Activated CD4-positive, alpha-beta T cell treated with anti-CD3 and anti-CD28 coated beads, Interleukin-2, Interleukin-6, amounts not matched to agents 100 ng/mL and 50 ng/mL, durations not matched to agents 16 hours and 8 hours (primary cell): ENCODE measurements at regions not wholly inside any gene's neighbourhood (a gene's known extent, or its start where the extent isn't known, plus 50 kb on each side); places are given as distances from the start of the nearest gene placed in this dataset.
"Not testable (repeated sequence)": the region's sequence is repeated elsewhere in the genome, so short reads cannot be mapped to it uniquely, and the experiment has no call there.

Experiments
- DNase-seq: peaks from one replicate; pipeline ENCODE4 v3.0.0-alpha.2; 2020

DNA sequence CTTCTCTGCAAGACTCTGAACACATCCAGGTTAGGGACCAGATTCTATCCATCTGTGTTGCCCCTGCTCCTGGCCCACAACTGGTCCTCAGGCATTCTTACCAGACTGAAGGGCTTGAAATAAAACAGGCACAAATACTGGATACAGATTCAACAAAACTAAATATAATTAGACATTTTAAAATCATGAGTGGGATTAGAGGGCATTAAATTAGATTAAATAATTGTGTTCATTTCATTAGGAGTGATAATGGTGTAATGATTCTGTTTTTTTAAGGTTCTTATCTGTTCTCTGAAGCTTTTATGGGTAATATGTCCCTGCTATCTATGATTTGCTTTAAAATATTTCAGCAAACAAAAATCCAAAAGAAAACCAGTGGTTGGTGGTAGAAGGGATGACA, 226.5 kb downstream of the IRS1 start:
- DNase-seq = no peak

DNA sequence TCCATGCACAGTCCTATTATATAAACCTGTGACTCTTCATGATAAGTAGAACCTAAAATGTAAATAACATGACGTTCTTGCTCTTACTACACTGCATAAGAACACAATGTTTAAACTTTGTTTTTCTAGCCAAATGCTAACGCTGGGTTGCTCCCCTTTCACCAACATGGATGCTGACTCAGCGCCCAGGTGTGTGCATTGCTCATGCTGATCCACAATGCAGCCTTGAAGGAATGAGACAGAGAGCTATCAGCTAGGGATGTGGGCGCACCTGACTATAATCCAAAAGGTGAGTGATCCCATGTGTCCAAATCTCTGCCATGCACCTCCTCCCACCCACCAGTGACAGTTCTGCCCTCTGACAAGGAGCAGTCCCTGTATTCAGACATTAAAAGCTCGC, 235.0 kb downstream of the IRS1 start:
- no peak for DNase-seq

DNA sequence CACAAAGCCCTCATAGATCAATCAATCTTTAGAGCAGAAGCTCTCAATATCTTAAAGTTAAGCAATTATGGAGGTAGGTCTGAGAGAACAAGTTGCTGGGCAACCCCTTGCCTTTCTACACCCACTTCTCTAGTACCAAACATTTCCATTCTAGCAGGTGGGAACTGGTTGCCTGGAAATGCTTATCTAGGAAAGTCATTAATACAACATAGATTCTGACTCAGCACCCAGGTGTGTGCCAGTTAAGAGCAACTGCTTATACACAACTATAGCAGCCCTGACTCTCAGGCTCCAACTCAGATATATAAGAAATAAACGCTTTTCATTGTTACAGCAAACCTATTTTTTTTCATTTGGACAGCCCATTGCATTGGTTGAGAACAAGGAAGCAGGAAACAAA, 237.7 kb downstream of the IRS1 start:
- no peak for DNase-seq

DNA sequence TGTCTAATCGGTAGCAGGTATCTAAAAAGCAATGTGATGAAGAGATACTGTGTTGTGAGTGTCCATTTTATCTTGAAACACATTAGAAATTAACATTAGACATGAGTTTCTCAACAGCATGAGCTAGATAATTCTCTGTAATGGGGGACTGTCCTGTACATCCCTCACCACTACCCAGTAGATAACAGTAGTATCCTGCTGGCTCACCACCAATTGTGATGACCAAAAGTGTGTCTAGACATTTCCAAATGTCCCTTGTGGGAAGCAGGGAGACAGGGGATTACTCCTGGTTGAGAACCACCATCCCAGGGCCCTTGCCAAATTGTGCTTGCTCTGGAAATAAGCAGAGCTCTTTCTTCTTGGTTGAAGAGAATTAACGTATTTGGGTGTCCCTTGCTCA, 239.3 kb downstream of the IRS1 start:
- no peak for DNase-seq

DNA sequence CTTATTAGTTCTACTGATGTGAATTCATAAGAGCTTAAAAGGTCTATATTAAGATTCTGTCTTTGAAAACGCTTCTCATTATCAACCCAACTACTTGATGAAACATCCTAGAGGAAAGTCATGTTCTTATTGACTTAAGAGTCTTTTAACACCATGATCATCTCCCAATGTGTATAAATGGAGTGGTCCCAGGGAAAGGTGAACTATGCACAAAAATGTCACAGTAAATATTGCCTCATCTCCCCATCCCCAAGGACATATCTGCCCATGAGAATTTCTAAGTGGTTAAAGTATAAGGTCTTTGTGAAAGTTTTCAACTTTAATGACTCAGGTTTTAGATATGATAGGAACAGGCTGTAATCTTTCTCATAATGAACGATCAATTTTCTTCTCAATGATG, 240.1 kb downstream of the IRS1 start:
- no peak for DNase-seq

DNA sequence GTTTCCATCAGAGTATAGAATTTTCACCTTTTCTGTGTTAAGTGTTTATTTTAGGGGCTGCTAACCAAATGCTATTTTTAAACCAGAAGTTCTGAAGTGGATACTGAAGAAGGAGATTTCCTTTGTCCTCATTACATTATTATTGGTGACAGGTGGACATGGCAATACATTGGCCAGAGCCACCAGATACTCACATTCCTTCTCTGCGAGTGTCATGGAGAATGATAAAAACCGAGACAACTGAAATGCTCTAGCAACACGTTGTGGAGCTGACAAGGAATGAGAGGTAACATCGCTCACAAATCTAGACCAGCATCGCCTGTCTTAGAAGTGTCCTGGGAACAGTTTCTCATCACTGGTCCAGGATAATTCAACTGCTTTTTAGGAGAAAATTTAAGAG, 241.2 kb downstream of the IRS1 start:
- no peak for DNase-seq

DNA sequence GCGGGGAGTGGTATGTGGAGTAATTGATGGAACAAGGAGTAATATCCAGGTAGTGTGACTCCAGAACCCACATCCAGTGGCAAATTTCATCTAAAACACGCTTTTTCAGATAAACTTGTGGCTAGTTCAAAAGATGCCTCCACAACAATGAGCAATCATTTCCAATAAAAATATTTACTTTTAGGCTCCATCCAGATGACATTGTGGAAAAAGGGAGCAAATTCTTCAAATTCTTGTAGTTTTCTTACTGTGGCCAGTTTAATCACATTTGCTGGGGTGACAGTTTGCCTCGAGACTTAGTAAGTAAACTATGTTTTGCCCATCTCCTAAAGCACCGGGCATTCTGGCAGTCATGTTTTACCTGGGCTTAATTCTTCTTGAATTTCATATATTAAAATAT, 243.6 kb downstream of the IRS1 start:
- no peak for DNase-seq

DNA sequence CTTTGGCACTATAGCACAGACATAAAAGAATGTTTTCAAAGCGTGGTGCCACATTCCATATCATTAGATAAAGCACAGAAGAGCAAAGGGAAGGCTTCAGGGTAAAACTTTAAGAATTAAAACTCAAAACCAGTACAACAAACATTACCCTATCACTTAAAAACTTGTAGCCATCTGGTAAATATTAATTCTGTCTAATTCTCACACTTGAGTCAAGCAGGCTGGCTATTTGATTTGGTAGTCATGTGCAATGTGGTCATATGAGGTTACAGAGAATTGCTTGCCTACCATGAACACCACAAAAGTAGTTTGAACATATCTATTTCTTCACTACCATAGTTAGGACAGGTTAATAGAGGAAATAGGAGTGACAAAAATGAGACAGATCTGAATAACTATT, 244.9 kb downstream of the IRS1 start:
- DNase-seq = no peak

DNA sequence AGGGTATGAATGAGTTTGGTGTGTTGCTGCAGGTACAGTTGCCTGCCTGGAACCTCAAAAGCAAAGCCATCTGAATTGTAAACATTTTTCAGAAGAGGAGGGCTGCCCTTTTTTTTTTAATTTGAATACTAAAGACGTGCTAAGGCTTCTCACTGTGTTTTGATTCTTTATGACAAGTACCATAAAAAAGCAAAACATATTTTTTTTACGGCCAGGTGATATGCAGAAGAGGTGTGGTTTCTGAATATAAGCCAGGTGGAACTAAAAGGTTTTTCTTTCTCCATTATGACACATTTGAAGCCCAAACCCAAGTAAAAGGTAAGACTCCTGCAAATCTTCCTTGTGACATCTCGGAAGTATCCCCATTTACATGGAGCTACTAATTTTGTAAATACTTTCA, 246.3 kb downstream of the IRS1 start:
- no peak for DNase-seq

DNA sequence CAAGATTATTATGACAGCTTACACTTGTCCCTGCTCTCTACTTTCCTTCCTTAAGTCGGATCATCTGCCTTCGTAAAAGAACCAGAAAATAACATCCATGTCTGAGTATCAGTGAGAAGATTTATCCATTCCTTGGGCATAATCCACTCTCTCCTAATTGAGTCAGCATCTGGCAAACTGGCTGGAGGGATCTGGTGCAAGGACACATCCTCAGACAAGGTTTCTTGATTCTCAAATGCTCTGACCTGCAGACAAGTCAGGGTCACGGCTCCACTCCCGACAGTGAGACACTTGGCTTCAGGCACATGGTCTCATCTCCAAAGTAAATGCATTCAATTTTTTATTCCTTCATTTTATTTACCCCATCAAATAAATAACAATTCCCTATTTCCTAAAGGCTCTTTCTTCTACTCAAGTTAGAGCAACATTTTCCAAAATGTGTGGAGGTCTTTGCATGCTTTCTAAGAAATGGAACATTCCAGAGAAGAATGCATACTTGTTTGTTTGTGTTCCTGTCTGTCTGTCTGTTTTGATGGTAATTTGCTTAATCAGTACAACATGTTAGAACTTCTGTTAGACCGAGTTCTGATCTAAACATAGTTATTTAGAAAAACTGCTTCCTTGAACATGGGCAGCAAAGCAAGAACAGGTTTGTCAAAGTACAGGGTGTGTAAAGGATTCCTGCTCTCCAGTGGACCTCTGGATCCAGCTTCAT, 246.9 kb downstream of the IRS1 start:
- DNase-seq = no peak

DNA sequence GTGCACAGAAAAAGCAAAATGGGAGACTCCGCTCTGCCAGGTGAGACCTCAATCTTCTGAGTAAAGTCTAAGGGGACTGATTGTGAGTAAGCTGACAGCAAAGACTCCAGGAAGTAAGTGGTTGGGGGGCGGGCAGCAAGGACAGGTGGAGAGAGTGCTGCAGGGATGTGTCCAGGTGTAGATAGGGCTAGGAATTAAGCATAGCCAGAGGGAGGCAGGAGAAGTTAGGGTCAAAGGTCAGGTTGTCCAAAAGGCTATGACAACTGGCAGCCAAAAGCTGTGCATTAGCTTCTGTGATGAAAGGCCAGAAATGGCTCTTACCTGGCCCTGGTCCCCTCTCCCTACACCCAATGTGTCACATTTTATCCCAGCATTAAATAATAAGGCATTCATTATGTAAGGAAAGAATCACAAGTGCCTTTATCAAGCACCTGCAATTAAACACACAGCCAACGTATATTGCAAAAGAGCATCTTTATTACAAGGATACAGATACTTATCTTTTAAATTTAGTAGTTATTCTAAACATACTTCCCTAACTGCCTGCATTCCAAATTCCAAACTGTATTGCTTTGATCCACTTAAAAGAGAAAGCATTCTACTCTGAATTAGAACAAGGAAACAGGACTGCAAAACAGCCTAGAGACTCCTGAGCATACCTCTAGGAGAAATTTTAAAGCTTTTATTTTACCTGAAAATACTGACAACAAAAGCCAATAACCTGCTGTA, 247.9 kb downstream of the IRS1 start:
- no peak for DNase-seq

DNA sequence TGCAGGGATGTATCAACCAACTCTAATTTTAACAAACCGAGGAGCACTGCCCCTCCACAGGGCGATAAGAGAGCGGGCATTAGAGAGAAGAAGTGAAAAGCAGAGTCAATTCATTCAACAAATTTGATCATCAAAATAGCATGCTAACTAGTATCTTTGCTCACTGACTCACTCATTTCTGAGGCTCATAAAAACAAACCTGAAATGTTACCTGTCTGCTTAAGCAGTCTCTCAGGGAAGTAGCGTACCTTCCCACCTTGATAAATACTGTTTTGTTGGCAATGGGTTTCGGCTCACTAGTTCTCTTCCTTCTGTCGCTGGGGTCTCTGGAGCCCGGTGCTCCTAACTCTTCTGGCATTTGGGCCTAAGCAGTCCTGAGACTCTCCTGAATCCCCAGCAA, 248.8 kb downstream of the IRS1 start:
- no peak for DNase-seq

DNA sequence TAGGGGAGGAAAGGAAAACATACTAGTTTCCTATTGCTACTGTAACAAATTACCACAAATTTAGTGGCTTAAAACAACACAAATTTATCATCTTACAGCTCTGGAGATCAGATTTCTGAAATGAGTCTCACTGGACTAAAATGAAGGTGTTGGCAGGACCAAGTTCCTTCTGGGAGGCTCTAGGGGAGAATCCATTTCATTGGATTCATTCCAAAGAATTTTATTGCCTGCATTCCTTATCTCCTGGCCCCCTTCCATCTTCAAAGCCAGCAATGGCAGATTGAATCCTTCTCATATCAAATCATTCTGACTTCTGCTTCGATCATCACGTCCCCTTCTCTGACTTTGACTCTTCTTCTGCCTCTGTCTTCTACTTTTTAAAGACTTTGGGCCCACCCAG, 250.9 kb downstream of the IRS1 start:
- no peak for DNase-seq

DNA sequence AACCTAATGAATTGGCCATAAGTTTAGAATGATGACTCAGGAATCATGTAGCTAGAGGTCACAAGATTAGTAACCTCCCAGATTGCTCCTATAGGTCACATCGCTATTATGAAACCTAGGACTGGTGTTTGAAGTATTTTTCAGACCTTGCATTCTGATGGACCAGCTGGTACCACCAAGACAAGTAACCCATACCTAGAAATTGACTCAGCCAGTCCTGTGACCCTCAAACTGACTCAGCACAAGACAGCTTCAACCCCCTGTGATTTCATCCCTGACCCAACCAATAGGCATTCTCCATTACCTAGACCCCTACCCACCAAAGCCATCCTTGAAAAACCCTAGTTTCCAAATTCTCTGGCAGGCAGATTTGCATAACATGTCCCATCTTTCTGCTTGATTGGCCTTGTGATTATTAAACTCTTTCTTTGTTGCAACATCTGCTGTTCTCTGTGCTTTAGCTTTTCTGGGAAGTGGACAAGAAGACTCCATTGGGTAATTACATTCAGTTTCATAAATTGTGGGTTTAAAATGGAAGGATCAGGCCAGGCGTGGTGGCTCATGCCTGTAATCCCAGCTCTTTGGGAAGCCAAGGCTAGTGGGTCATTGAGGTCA, 254.9 kb downstream of the IRS1 start:
- DNase-seq = no peak

DNA sequence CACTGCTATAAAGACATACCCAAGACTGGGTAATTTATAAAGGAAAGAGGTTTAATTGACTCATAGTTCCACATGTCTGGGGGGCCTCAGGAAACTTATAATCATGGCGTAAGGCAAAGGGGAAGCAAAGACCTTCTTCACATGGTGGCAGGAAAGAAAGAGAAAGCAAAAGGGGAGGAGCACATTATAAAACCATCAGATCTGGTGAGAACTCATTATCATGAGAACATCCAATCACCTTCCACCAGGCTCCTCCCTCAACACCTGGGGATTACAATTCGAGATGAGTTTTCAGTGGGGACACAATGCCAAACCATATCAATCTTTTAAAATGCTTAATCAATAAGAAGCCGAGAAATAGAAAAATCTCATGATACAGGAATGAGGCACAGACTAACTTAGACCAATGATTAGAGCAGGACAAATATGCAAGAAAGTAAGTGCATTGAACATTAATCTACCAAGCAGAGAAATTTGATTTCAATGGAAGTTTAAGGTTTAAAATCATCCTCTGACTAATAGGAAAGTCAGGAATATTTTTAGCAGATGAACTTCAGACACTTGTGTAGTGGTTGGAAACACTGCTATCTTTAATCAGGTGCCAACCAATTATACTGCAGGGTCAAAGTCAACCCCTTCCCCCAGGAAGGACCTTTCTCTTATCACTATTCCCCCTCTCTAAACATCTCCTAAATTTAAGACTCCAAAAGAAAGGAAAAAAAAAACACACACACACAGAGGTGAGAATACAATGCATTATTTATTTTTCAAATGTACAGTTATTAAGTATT, 259.2 kb downstream of the IRS1 start:
- DNase-seq = no peak

DNA sequence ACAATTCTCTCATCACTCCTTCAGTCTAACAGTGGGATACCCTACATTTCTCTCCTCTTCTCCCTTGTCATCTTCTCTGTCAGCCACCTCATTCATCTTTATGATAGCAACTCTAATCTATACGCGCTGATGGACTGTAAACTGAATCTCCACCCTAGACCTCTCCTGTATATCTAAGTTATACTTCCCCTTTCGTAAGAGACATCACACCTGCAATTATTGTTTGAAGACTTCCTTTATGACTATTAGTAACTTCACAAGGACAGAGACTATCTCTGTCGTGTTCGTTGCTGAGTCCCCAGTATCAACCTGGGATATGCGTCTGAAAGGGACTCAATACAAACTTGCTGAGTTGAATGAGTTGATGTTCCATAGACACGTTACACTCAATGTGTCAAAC, 263.2 kb downstream of the IRS1 start:
- DNase-seq = no peak

DNA sequence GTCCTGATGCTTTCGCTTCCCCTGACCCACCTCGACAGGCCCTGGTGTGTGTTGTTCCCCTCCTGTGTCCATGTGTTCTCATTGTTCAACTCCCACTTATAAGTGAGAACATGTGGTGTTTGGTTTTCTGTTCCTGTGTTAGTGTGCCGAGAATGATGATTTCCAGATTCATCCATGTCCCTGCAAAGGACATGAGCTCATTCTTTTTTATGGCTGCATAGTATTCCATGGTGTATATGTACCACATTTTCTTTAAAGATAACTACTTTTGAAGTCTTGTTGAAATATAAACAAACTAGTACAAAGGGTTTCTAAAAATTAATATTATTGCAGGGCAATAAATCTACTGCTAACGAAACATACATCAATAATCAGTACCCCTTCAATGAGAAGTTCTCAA, 266.6 kb downstream of the IRS1 start:
- DNase-seq = not testable (repeated sequence)

DNA sequence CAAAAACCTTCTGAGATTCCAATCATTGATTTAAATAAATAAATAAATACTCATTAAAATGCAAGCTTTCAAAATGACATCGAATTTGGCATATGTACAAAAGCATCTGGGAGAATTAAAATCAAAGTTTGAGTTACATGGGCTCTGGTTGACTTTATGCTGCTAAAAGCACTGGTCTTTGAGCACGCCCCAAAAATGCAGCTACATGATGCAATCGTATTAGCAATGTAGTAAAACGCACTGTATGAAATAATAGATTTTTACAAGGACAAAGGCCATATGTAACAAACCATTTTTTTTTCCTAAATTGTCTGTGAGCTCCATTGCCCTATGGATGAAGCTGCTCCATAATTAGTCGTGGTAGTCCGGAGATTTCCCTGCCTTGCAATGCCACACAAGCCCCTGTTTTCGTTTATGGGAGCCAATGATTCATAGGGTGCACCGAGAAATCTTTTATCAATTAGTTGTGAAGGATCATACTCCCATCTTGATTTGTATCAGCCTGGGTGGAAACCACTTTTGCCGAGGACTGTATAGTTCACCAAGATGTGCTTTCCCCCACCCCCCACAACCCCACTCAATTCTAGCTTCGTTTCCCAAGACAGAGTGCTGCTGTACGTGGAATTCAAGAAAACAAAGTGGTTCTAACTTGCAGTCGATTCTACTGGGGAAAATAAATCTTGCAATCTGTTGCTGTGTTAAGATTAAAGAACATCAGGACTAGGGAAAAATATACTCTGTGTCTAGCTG, 268.4 kb downstream of the IRS1 start:
- no peak for DNase-seq

DNA sequence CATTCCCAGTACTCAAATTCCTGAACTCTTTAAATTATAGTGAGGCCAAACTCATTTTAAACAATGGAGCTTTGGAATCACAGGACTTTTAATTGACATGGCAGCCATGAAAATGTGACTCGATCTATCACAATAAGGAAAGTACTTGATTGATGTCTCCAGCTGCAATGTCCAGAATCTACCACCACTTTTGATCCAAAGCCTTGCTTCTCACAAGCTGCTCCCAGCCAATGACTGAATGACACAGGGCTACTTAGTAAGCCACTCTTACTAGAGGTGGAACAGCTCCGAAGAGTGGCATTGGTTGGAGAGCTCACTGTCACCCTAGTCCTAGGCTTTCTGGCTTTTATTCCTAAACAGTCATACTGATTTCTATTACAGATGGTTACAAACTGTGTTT, 270.1 kb downstream of the IRS1 start:
- DNase-seq = no peak

DNA sequence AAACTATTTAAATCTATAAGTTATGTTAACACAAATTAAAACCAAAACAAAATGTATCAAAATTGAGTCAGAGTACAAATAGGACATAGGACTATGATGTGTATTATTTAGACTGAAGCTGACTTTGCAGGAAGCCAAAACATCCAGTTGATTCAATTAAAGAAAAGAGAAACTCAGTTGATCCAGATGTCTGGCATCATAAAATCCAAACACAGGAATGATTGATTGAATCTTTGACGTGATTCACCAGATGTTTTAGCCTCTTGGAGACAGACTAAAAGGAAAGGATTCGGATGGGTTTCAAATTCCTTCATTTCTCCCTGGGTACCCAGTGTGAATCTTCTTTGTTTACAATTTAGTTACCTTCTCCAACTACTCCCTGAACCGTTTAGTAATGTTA, 272.9 kb downstream of the IRS1 start:
- no peak for DNase-seq

DNA sequence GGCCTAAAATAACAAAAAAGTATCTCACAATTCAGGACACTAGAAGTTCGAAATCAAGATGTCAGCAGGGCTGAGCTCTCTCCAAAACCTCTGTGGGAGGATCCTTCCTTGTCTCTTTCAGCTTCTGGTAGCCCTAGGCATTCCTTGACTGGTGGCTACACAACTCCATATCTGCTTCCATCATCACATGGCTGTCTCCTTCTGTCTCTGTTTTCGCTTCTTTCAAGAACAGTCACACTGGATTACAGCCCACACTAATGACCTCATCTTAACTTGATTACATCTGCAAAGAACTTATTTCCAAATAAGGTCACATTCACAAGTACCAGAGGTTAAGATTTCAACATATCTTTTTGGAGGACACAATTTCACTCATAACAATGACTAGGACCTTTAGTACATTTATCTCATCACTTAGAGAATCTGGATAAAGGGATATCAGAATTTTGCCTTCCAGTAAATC, 275.2 kb downstream of the IRS1 start:
- DNase-seq = no peak

DNA sequence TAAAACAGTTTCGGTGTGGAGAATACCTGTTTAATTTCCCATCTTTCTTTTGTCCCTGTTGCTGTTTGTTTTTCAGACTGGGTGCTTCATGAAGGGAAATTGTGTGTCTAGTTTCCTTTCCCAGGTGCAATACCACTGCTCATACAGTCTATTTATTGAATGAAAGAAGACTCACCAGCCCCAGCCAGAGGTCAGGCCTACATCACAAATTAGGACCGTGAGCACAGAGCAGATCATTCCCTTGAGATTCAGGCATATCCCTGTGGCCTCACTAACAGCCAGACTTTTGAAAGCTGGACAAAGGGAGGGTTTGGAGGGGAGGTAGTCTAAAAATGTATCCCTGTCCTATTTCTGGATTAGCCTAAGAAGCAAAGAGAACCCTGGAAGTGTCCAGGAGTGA, 278.9 kb downstream of the IRS1 start:
- DNase-seq = no peak
